ENCODE measurements at regions not wholly inside any gene's neighbourhood (a gene's known extent, or its start where the extent isn't known, plus 50 kb on each side); places are given as distances from the start of the nearest gene placed in this dataset.

DNA sequence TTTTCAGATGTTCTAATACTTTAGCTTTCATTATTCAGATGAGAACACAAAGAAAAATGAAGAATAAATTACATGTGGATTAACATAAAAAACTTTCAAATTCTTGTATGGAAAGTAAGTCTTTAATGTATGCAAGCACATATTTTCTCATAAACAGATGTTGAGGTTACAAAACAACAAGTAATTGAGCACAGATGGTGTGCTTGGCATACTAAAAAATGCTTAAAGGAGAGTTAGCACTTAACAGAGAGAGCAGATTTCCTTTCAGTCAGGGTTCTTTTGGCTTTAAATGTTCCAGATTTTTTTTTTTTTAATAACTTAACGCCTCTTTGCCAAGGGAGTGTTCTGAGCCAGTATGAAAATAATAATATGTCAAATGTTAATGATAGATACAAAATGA is 96.0 kb downstream of the RASSF9 start:
- H3K9ac ChIP-seq (ENCODE audit: low read depth, low read length), result no peak overlapping the region
- H3K36me3 ChIP-seq (ENCODE audit: insufficient read depth, low read length), result no peaks in the 10 kb centered on the region
- H3K9me3 ChIP-seq (replicated peaks; ENCODE audit: low read length), result no peaks in the 10 kb centered on the region
- H3K4me3 ChIP-seq (ENCODE audit: low read length), result no peak overlapping the region
- no peak overlapping the region for H3K4me2 ChIP-seq (ENCODE audit: low read length)
- no peaks in the 10 kb centered on the region for H3K27me3 ChIP-seq (ENCODE audit: control insufficient read depth, insufficient read depth, low read length)
- H3K4me1 ChIP-seq (ENCODE audit: control insufficient read depth, insufficient read depth, low read length), result no peaks in the 10 kb centered on the region

DNA sequence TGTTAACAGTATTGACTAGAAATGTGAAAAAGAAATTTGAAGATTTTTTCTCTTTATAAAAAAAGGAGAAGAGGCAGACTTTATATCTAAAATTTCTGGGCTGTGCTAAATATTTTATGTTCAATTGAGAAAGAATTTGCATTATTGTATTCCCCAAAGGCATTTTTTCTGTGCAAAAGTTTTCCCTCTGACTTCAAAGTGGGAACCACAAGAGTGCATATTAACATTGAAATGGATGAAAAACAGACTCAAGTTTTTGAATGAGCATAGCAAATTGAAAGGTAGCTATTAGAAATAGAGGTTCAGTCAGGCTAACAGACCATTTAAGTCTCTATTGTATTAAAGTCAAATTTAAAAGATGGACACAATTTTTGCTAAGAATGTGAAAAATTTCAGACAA is 95.2 kb downstream of the RASSF9 start:
- Histone ChIP-seq H3K4me1 (ENCODE audit: control insufficient read depth, insufficient read depth, low read length) (no peaks in the 10 kb centered on the region), H3K4me2 (ENCODE audit: low read length) (no peak overlapping the region), H3K9me3 (replicated peaks; ENCODE audit: low read length) (no peaks in the 10 kb centered on the region), H3K27me3 (ENCODE audit: control insufficient read depth, insufficient read depth, low read length) (no peaks in the 10 kb centered on the region), H3K9ac (ENCODE audit: low read depth, low read length) (no peak overlapping the region), H3K4me3 (ENCODE audit: low read length) (no peak overlapping the region), H3K36me3 (ENCODE audit: insufficient read depth, low read length) (no peaks in the 10 kb centered on the region)

DNA sequence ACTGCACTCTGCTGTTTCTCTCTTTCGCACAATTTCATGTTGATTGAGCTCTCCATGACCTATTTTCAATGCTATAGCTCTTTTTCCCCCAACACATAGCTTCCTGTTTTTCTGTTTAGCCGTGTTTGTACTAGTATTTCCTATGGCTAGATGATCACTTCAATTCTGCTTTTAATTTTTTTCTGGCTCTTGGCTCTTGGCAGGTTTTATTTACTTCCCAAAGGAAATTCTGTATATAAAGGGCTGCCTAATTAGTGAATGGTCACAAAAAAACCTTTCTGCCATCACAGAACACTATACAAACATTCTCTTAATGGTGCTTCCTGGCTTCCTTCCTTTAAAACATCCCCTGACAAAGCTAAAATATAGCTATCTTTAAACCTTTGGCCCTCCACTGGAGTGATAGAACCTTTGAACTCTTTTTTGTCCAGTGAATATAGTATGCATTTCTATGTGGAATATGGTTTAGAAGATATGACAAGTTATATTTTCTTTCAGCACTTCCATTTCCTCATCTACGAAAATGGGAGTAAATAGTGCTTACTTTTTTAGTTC is 88.2 kb downstream of the RASSF9 start:
- no peak overlapping the region for H3K9ac ChIP-seq (ENCODE audit: low read depth, low read length)
- no peaks in the 10 kb centered on the region for H3K36me3 ChIP-seq (ENCODE audit: insufficient read depth, low read length)
- no peak overlapping the region for H3K4me3 ChIP-seq (ENCODE audit: low read length)
- H3K4me2 ChIP-seq (ENCODE audit: low read length), result no peak overlapping the region
- H3K4me1 ChIP-seq (ENCODE audit: control insufficient read depth, insufficient read depth, low read length), result no peaks in the 10 kb centered on the region
- no peaks in the 10 kb centered on the region for H3K27me3 ChIP-seq (ENCODE audit: control insufficient read depth, insufficient read depth, low read length)
- H3K9me3 ChIP-seq (replicated peaks; ENCODE audit: low read length), result no peaks in the 10 kb centered on the region
